Prostate gland (tissue), 2 donors: ENCODE measurements at regions not wholly inside any gene's neighbourhood (a gene's known extent, or its start where the extent isn't known, plus 50 kb on each side); places are given as distances from the start of the nearest gene placed in this dataset.

ENCODE experiments used
- POLR2AphosphoS5 ChIP-seq: sonication (generic); formaldehyde crosslinking; IDR thresholded peaks from one replicate; pipeline ENCODE4 v1.6.1; 2017; ENCODE audit warnings: antibody characterized with exemption
- TF ChIP-seq, protein P1 (sequence below), 4 experiments: fragments of 200-600 bp in 2 of 4; fragments of 450-650 bp in 2 of 4; sonication (generic) in 2 of 4; IDR thresholded peaks; 1 replicate in 3 of 4; 2 replicates in 1 of 4; pipeline ENCODE4 v1.5.1; 2016 to 2019; ENCODE audit warnings: antibody characterized with exemption in 4 of 4, mild to moderate bottlenecking in 2 of 4, moderate library complexity in 2 of 4

DNA sequence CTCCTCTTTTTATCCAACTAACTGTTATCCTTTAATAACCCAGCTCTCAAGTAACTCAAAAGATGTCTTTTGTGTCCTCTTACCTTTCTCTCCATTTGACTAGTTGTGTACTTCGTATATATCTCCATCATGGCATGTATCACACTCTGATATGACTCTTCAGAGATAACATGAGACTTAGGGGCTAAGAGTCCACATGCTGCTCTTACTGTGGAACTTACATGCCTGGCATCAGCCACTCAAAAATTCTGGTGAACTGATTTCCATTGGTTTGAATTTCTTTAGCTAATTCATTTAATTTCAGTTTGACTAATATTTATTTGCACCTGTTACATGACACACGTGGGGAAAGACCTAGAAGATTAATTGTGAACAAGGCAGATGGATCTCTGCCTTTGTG, 317.3 kb downstream of the HS3ST1 start:
- TF ChIP-seq, protein P1, sequence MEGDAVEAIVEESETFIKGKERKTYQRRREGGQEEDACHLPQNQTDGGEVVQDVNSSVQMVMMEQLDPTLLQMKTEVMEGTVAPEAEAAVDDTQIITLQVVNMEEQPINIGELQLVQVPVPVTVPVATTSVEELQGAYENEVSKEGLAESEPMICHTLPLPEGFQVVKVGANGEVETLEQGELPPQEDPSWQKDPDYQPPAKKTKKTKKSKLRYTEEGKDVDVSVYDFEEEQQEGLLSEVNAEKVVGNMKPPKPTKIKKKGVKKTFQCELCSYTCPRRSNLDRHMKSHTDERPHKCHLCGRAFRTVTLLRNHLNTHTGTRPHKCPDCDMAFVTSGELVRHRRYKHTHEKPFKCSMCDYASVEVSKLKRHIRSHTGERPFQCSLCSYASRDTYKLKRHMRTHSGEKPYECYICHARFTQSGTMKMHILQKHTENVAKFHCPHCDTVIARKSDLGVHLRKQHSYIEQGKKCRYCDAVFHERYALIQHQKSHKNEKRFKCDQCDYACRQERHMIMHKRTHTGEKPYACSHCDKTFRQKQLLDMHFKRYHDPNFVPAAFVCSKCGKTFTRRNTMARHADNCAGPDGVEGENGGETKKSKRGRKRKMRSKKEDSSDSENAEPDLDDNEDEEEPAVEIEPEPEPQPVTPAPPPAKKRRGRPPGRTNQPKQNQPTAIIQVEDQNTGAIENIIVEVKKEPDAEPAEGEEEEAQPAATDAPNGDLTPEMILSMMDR (IDR thresholded peaks at IDR 0.05) = no peak
- TF ChIP-seq POLR2AphosphoS5 = no peak
